ENCODE measurements at regions not wholly inside any gene's neighbourhood (a gene's known extent, or its start where the extent isn't known, plus 50 kb on each side); places are given as distances from the start of the nearest gene placed in this dataset.
"Not testable (repeated sequence)": the region's sequence is repeated elsewhere in the genome, so short reads cannot be mapped to it uniquely, and the experiment has no call there.

DNA sequence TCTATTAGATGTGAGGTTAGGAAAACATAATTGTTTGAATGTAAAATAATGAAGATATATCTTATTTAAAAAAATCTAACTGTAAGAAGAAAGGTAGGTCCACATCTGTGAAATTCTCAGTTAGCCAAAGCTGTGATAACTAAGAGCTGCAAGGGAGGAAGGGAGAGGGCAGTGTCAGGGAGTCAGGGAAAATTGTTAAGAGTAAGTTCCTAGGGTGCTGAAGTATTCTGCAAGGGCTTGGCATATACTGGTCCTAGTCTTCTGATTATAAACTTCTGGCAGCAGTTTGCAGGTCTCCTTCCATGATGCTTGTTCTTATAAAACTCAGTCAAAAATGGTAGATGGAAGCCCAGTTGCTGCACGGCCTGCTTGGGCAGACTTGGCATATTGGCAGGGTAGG, 233.2 kb downstream of the NMUR2 start:
- in situ Hi-C loops (cut with MboI; ENCODE audit: low pct_ligation_motif_present in 1 of 4, low pct_unique_long_range_greater_than_20kb in 1 of 4, low sequenced_read_pairs in 3 of 4) = no loop called here
- no peaks in the 10 kb centered on the region for H3K36me3 ChIP-seq
- no peak for DNase-seq
- no peak overlapping the region for H3K4me3 ChIP-seq
- no peaks in the 10 kb centered on the region for H3K27me3 ChIP-seq
- H3K9me3 ChIP-seq = no peaks in the 10 kb centered on the region
- intact Hi-C loops (cut with DNase I; ENCODE audit: low total_unique reads) = no loop called here
- TF ChIP-seq, protein P1, sequence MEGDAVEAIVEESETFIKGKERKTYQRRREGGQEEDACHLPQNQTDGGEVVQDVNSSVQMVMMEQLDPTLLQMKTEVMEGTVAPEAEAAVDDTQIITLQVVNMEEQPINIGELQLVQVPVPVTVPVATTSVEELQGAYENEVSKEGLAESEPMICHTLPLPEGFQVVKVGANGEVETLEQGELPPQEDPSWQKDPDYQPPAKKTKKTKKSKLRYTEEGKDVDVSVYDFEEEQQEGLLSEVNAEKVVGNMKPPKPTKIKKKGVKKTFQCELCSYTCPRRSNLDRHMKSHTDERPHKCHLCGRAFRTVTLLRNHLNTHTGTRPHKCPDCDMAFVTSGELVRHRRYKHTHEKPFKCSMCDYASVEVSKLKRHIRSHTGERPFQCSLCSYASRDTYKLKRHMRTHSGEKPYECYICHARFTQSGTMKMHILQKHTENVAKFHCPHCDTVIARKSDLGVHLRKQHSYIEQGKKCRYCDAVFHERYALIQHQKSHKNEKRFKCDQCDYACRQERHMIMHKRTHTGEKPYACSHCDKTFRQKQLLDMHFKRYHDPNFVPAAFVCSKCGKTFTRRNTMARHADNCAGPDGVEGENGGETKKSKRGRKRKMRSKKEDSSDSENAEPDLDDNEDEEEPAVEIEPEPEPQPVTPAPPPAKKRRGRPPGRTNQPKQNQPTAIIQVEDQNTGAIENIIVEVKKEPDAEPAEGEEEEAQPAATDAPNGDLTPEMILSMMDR (IDR thresholded peaks at IDR 0.05) = no peak
- no peak for TF ChIP-seq POLR2AphosphoS5 (IDR thresholded peaks at IDR 0.05)
- no peak for TF ChIP-seq POLR2A (IDR thresholded peaks at IDR 0.05)
- TF ChIP-seq EP300 (IDR thresholded peaks at IDR 0.05; ENCODE audit: low read depth) = no peak
- H3K4me1 ChIP-seq = no peaks in the 10 kb centered on the region
- 93% methylated on average over 1 of the region's 1 CpG; no CpG with 5 or more reads in 1 of the 2 donors for WGBS, 2 donors (ENCODE audit: low coverage in 1 of 2)
- no peak overlapping the region for H3K27ac ChIP-seq

DNA sequence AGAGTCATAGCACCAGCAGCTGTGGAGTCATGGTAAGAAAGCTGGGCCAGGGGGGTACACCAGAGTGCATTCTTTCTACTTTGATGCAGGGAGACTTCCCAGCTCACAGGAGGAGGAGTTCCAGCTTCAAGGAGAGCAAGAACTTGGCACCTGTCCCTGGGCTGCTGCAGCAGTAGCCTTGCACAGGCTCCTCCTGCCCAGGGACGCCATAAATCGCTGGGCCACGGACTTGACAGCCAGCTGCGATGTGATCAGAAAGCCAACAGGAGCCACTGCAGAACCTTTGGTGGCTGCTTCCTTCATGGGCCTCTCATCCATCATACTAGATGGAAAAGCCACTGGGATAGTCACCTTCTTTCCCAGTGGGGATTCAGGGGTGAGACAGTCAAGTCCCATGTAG, 234.7 kb downstream of the NMUR2 start:
- intact Hi-C loops (cut with DNase I; ENCODE audit: low total_unique reads) (no loop called here), in situ Hi-C loops (cut with MboI; ENCODE audit: low pct_ligation_motif_present in 1 of 4, low pct_unique_long_range_greater_than_20kb in 1 of 4, low sequenced_read_pairs in 3 of 4) (no loop called here)
- TF ChIP-seq, protein P1 (IDR thresholded peaks at IDR 0.05) = no peak
- no peak for TF ChIP-seq EP300 (IDR thresholded peaks at IDR 0.05; ENCODE audit: low read depth)
- no peak for TF ChIP-seq POLR2AphosphoS5 (IDR thresholded peaks at IDR 0.05)
- no peak for TF ChIP-seq POLR2A (IDR thresholded peaks at IDR 0.05)
- no peak overlapping the region for H3K4me3 ChIP-seq
- 29% methylated on average over 4 of the region's 4 CpGs; no CpG with 5 or more reads in 1 of the 2 donors for WGBS, 2 donors (ENCODE audit: low coverage in 1 of 2)
- no peak for DNase-seq
- no peak overlapping the region for H3K27ac ChIP-seq
- no peaks in the 10 kb centered on the region for H3K27me3 ChIP-seq
- H3K36me3 ChIP-seq = no peaks in the 10 kb centered on the region
- no peaks in the 10 kb centered on the region for H3K4me1 ChIP-seq
- no peaks in the 10 kb centered on the region for H3K9me3 ChIP-seq

DNA sequence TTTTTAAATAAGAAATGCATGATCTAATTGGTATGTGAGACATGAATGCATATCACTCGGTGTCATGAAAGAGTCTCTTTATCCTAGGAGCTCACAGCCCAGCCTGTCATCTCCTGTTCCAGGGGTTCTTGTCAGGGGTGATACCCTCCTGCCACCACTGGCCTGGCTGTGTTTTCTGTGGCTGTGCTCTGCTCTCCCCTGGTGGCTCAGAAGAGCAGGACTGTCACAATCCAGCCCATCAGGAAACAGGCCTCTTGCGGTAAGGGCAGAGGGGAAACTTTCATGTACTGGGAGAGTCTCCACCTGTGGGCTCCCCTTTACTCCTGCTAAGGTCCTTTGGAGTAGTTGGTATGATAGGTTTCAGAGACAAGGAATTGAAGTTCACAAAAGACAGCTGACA, 240.2 kb upstream of the GLRA1 start:
- Histone ChIP-seq H3K4me3 (no peak overlapping the region), H3K36me3 (no peaks in the 10 kb centered on the region), H3K4me1 (no peaks in the 10 kb centered on the region), H3K27ac (no peak overlapping the region), H3K27me3 (no peaks in the 10 kb centered on the region), H3K9me3 (no peaks in the 10 kb centered on the region)
- in situ Hi-C loops (cut with MboI; ENCODE audit: low pct_ligation_motif_present in 1 of 4, low pct_unique_long_range_greater_than_20kb in 1 of 4, low sequenced_read_pairs in 3 of 4) = no loop called here
- intact Hi-C loops (cut with DNase I; ENCODE audit: low total_unique reads) = no loop called here
- TF ChIP-seq POLR2A (IDR thresholded peaks at IDR 0.05) = no peak
- 75% methylated on average over 2 of the region's 2 CpGs; no CpG with 5 or more reads in 1 of the 2 donors for WGBS, 2 donors (ENCODE audit: low coverage in 1 of 2)
- no peak for DNase-seq

DNA sequence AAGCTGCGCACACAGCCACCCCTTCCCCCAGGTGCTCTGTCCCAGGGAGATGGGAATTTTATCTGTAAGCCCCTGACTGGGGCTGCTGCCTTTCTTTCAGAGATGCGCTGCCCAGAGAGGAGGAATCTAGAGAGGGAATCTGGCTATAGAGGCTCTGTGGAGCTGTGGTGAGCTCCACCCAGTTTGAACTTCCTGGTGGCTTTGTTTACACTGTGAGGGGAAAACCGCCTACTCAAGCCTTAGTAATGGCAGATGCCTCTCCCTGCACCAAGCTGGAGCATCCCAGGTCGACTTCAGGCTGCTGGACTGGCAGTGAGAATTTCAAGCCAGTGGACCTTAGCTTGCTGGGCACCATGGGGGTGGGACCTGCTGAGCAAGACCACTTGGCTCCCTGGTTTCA, 235.2 kb upstream of the GLRA1 start:
- H3K4me3 ChIP-seq; H3K4me1 ChIP-seq; DNase-seq; H3K27ac ChIP-seq; in situ Hi-C loops (cut with MboI; ENCODE audit: low pct_ligation_motif_present in 1 of 4, low pct_unique_long_range_greater_than_20kb in 1 of 4, low sequenced_read_pairs in 3 of 4); intact Hi-C loops (cut with DNase I; ENCODE audit: low total_unique reads); H3K36me3 ChIP-seq; H3K27me3 ChIP-seq; H3K9me3 ChIP-seq: not testable (repeated sequence)
- 31% methylated on average over 4 of the region's 4 CpGs; no CpG with 5 or more reads in 1 of the 2 donors for WGBS, 2 donors (ENCODE audit: low coverage in 1 of 2)

DNA sequence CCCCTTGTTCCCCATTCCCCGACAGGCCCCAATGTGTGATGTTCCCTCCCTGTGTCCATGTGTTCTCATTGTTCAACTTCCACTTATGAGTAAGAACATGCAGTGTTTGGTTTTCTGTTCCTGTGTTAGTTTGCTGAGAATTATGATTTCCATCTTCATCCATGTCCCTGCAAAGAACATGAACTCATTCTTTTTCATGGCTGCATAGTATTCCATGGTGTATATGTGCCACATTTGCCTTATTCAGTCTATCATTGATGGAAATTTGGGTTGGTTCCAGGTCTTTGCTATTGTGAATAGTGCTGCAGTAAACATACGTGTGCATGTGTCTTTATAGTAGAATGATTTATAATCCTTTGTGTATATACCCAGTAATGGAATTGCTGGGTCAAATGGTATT, 229.8 kb upstream of the GLRA1 start:
- H3K4me3 ChIP-seq; in situ Hi-C loops (cut with MboI; ENCODE audit: low pct_ligation_motif_present in 1 of 4, low pct_unique_long_range_greater_than_20kb in 1 of 4, low sequenced_read_pairs in 3 of 4); H3K9me3 ChIP-seq; intact Hi-C loops (cut with DNase I; ENCODE audit: low total_unique reads); H3K27ac ChIP-seq; H3K4me1 ChIP-seq; DNase-seq; H3K36me3 ChIP-seq; H3K27me3 ChIP-seq: not testable (repeated sequence)
- WGBS, 2 donors (ENCODE audit: low coverage in 1 of 2) = 90 to 93% methylated on average over 2 of the region's 2 CpGs

DNA sequence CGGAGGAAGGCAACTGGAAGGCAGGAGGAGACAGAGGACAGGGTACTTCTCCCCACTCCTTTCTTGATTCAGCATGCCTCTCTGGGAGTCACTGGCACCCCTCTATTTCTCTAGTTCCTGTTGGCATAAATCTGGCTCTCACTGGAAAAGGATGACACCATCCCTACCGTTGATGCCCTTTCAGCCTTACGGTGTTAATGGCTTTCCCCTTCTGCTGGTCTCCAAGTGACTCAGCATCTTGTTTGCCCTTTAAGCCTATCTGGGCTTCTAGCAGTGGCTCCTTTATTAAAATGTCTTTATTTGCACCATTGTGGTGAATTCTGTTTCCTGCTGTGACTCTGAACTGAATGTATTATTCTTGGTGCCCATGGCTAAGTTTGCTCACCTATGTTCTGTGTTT, 227.3 kb upstream of the GLRA1 start:
- no peak for DNase-seq
- TF ChIP-seq POLR2AphosphoS5 (IDR thresholded peaks at IDR 0.05) (no peak), POLR2A (IDR thresholded peaks at IDR 0.05) (no peak), EP300 (IDR thresholded peaks at IDR 0.05; ENCODE audit: low read depth) (no peak)
- TF ChIP-seq, protein P1 (IDR thresholded peaks at IDR 0.05) = no peak
- no peaks in the 10 kb centered on the region for H3K9me3 ChIP-seq
- H3K36me3 ChIP-seq = no peaks in the 10 kb centered on the region
- H3K4me3 ChIP-seq = no peak overlapping the region
- H3K27ac ChIP-seq = no peak overlapping the region
- H3K4me1 ChIP-seq = no peaks in the 10 kb centered on the region
- 77 to 93% methylated on average over 2 to 3 of the region's 3 CpGs for WGBS, 2 donors (ENCODE audit: low coverage in 1 of 2)
- in situ Hi-C loops (cut with MboI; ENCODE audit: low pct_ligation_motif_present in 1 of 4, low pct_unique_long_range_greater_than_20kb in 1 of 4, low sequenced_read_pairs in 3 of 4) (no loop called here), intact Hi-C loops (cut with DNase I; ENCODE audit: low total_unique reads) (no loop called here)
- H3K27me3 ChIP-seq = no peaks in the 10 kb centered on the region
